H1 (cell line): ENCODE measurements at regions not wholly inside any gene's neighbourhood (a gene's known extent, or its start where the extent isn't known, plus 50 kb on each side); places are given as distances from the start of the nearest gene placed in this dataset.

ENCODE experiments used
- CTCF ChIA-PET: fragments of 300-600 bp; sonication (Branson Sonifier 250); formaldehyde crosslinking; loops from one replicate; lab custom pipeline; 2021; ENCODE audit not compliant: partially characterized antibody; lab: Charles Lee
- POLR2A ChIA-PET: fragments of 300-600 bp; sonication (Branson Sonifier 250); formaldehyde crosslinking; loops from one replicate; lab custom pipeline; 2021; ENCODE audit warnings: inconsistent platforms; ENCODE audit not compliant: partially characterized antibody; lab: Charles Lee
- DNase-seq, 2 experiments: peaks; one replicate each; pipeline versions ENCODE4 v3.0.0 to v3.0.0-alpha.2; 2010 to 2022; ENCODE audit warnings: low spot score in 2 of 2, low read depth in 1 of 2, mixed read lengths in 1 of 2
- FAIRE-seq: peaks from 2 replicates; lab custom pipeline; 2011; peaks lifted over from hg19 to GRCh38; lab: Jason Lieb, UNC
- H2AFZ ChIP-seq: 2 replicates; pipeline ENCODE4 v1.8.1; 2012; ENCODE audit warnings: low read length, inconsistent platforms
- H2AK5ac ChIP-seq: 2 replicates; pipeline ENCODE4 v1.6.1; 2013; ENCODE audit warnings: low read depth, low read length
- H2BK120ac ChIP-seq: replicated peaks from 2 replicates; pipeline ENCODE3; 2013; ENCODE audit warnings: low read depth, low read length, inconsistent platforms
- H2BK12ac ChIP-seq: 2 replicates; pipeline ENCODE4 v1.6.1; 2013; ENCODE audit warnings: low read depth, low read length
- H2BK15ac ChIP-seq: 2 replicates; pipeline ENCODE4 v1.6.1; 2013; ENCODE audit warnings: low read length
- H2BK20ac ChIP-seq: 2 replicates; pipeline ENCODE4 v1.6.1; 2013; ENCODE audit warnings: low read length
- H2BK5ac ChIP-seq: 2 replicates; pipeline ENCODE4 v1.6.1; 2013; ENCODE audit warnings: low read depth, low read length
- H3K14ac ChIP-seq: 2 replicates; pipeline ENCODE4 v1.6.1; 2013; ENCODE audit warnings: inconsistent platforms; ENCODE audit not compliant: insufficient read length
- H3K18ac ChIP-seq: 2 replicates; pipeline ENCODE4 v1.6.1; 2013; ENCODE audit warnings: low read length; ENCODE audit errors: extremely low read depth
- H3K23ac ChIP-seq: 2 replicates; pipeline ENCODE4 v1.6.1; 2013; ENCODE audit warnings: inconsistent platforms; ENCODE audit not compliant: insufficient read length
- H3K23me2 ChIP-seq: 2 replicates; pipeline ENCODE4 v1.6.1; 2013; ENCODE audit warnings: low read depth, low read length
- H3K27ac ChIP-seq: 2 replicates; pipeline ENCODE4 v1.6.1; 2011; ENCODE audit warnings: low read depth, low read length, inconsistent platforms
- H3K27me3 ChIP-seq, 4 experiments: replicated peaks in 1 of 4; 1 replicate in 1 of 4; 2 replicates in 3 of 4; pipeline versions ENCODE4 v1.6.1 to v1.8.1; 2011 to 2013; ENCODE audit warnings: low read length in 3 of 4, mild to moderate bottlenecking in 3 of 4, inconsistent platforms in 2 of 4, mixed read lengths in 2 of 4, moderate library complexity in 1 of 4; ENCODE audit not compliant: control insufficient read depth in 3 of 4, insufficient read depth in 3 of 4; ENCODE audit errors: extremely low read depth in 1 of 4
- H3K36me3 ChIP-seq, 4 experiments: 2 replicates each; pipeline versions ENCODE4 v1.6.1 to v1.8.1; 2011 to 2013; ENCODE audit warnings: mild to moderate bottlenecking in 4 of 4, low read length in 3 of 4, moderate library complexity in 2 of 4, control low read depth in 1 of 4, inconsistent platforms in 1 of 4; ENCODE audit not compliant: insufficient read depth in 4 of 4, control insufficient read depth in 2 of 4
- H3K4ac ChIP-seq: replicated peaks from 2 replicates; pipeline ENCODE3; 2013; ENCODE audit warnings: low read length, low read depth, mixed read lengths, inconsistent platforms; ENCODE audit not compliant: insufficient read length
- H3K4me1 ChIP-seq, 4 experiments: replicated peaks in 1 of 4; 1 replicate in 1 of 4; 2 replicates in 3 of 4; pipeline versions ENCODE4 v1.6.1 to v1.8.1; 2011 to 2013; ENCODE audit warnings: low read length in 3 of 4, inconsistent platforms in 2 of 4, mixed read lengths in 1 of 4; ENCODE audit not compliant: insufficient read depth in 4 of 4, control insufficient read depth in 3 of 4
- H3K4me2 ChIP-seq, 2 experiments: 2 replicates each; pipeline versions ENCODE4 v1.6.1 to v1.8.1; 2011 to 2013; ENCODE audit warnings: low read depth in 2 of 2, low read length in 2 of 2, control low read depth in 1 of 2, inconsistent platforms in 1 of 2, mild to moderate bottlenecking in 1 of 2; ENCODE audit not compliant: insufficient read depth in 1 of 2
- H3K4me3 ChIP-seq, 4 experiments: fragments of 200-600, 300-600 bp in 1 of 4; sonication (generic), shearing (Covaris generic), sonication (Bioruptor Twin) in 1 of 4; 2 replicates each; pipeline versions ENCODE4 v1.5.1 to v1.8.1; 2011 to 2016; ENCODE audit warnings: low read length in 4 of 4, low read depth in 3 of 4, control low read depth in 2 of 4, inconsistent platforms in 2 of 4, mild to moderate bottlenecking in 2 of 4, mixed read lengths in 1 of 4, moderate library complexity in 1 of 4; ENCODE audit not compliant: insufficient read depth in 2 of 4; ENCODE audit errors: extremely low read depth in 1 of 4
- H3K56ac ChIP-seq: replicated peaks from 2 replicates; pipeline ENCODE3; 2013; ENCODE audit warnings: low read depth, mild to moderate bottlenecking, mixed read lengths, low read length, inconsistent platforms; ENCODE audit not compliant: insufficient read length
- H3K79me1 ChIP-seq: 2 replicates; pipeline ENCODE4 v1.6.1; 2013; ENCODE audit warnings: low read depth, low read length, control low read depth
- H3K79me2 ChIP-seq, 2 experiments: 2 replicates each; pipeline versions ENCODE4 v1.6.1 to v1.8.1; 2012 to 2013; ENCODE audit warnings: low read length in 2 of 2, mild to moderate bottlenecking in 2 of 2, inconsistent platforms in 1 of 2; ENCODE audit not compliant: insufficient read depth in 2 of 2, control insufficient read depth in 1 of 2
- H3K9ac ChIP-seq, 4 experiments: replicated peaks in 1 of 4; 1 replicate in 1 of 4; 2 replicates in 3 of 4; pipeline versions ENCODE4 v1.6.1 to v1.8.1; 2011 to 2013; ENCODE audit warnings: low read depth in 3 of 4, low read length in 3 of 4, control low read depth in 2 of 4, mild to moderate bottlenecking in 2 of 4, moderate library complexity in 2 of 4, inconsistent platforms in 1 of 4; ENCODE audit errors: extremely low read depth in 1 of 4
- H3K9me3 ChIP-seq, 2 experiments: 2 replicates each; pipeline versions ENCODE4 v1.6.1 to v1.8.1; 2012 to 2013; ENCODE audit warnings: mild to moderate bottlenecking in 2 of 2, moderate library complexity in 2 of 2, control low read depth in 1 of 2, inconsistent platforms in 1 of 2, low read depth in 1 of 2, low read length in 1 of 2, mixed read lengths in 1 of 2; ENCODE audit not compliant: insufficient read depth in 2 of 2
- H4K20me1 ChIP-seq, 2 experiments: replicated peaks in 1 of 2; 2 replicates each; pipeline versions ENCODE3 to v1.8.1; 2011 to 2013; ENCODE audit warnings: inconsistent platforms in 2 of 2, low read length in 2 of 2, mild to moderate bottlenecking in 1 of 2; ENCODE audit not compliant: insufficient read depth in 2 of 2, control insufficient read depth in 1 of 2
- H4K5ac ChIP-seq: 2 replicates; pipeline ENCODE4 v1.6.1; 2013; ENCODE audit warnings: low read length, low read depth, mixed read lengths, inconsistent platforms; ENCODE audit not compliant: insufficient read length
- H4K8ac ChIP-seq: 2 replicates; pipeline ENCODE4 v1.8.0; 2013; ENCODE audit warnings: mild to moderate bottlenecking, moderate library complexity, low read length, inconsistent platforms; ENCODE audit not compliant: insufficient read depth; ENCODE audit errors: extremely low read depth
- H4K91ac ChIP-seq: replicated peaks from 2 replicates; pipeline ENCODE3; 2013; ENCODE audit warnings: low read length, mixed read lengths, inconsistent platforms; ENCODE audit not compliant: insufficient read length
- BCL11A ChIP-seq, 2 experiments: IDR thresholded peaks; one replicate each; pipeline ENCODE4 v1.6.1; 2011; ENCODE audit warnings: low read depth in 2 of 2, low read length in 2 of 2, mild to moderate bottlenecking in 2 of 2
- CBX5 ChIP-seq: fragments of 300-800, 300-1000 bp; sonication (generic); IDR thresholded peaks from 2 replicates; pipeline ENCODE4 v1.7.1; 2016; ENCODE audit warnings: antibody characterized with exemption, low read length, low read depth
- CBX8 ChIP-seq: fragments of 300-800, 300-1000 bp; sonication (generic); IDR thresholded peaks from 2 replicates; pipeline ENCODE4 v1.7.1; 2016; ENCODE audit warnings: low read depth, low read length, borderline replicate concordance
- CREB1 ChIP-seq: IDR thresholded peaks from 2 replicates; pipeline ENCODE4 v1.6.1; 2012; ENCODE audit warnings: inconsistent platforms
- EP300 ChIP-seq, 2 experiments: IDR thresholded peaks; 1 replicate in 1 of 2; 2 replicates in 1 of 2; pipeline ENCODE4 v1.6.1; 2011 to 2012; ENCODE audit warnings: low read depth in 2 of 2, low read length in 2 of 2, mild to moderate bottlenecking in 2 of 2, borderline replicate concordance in 1 of 2, inconsistent platforms in 1 of 2, moderate library complexity in 1 of 2
- HDAC2 ChIP-seq, 2 experiments: fragments of 300-600 bp in 1 of 2; sonication (generic) in 1 of 2; IDR thresholded peaks; 2 replicates each; pipeline ENCODE4 v1.6.1; 2011 to 2012; ENCODE audit warnings: low read depth in 2 of 2, low read length in 2 of 2, mild to moderate bottlenecking in 2 of 2, moderate library complexity in 2 of 2, borderline replicate concordance in 1 of 2, inconsistent platforms in 1 of 2
- KDM4A ChIP-seq: IDR thresholded peaks from one replicate; pipeline ENCODE4 v1.7.1; 2012; ENCODE audit warnings: low read depth, mild to moderate bottlenecking, moderate library complexity, low read length, inconsistent platforms; ENCODE audit not compliant: severe bottlenecking
- MAFK ChIP-seq: IDR thresholded peaks from 2 replicates; pipeline ENCODE4 v1.6.1; 2012; ENCODE audit warnings: low read depth, mild to moderate bottlenecking, improper control_type of control experiment, low read length
- MAX ChIP-seq: IDR thresholded peaks from 2 replicates; pipeline ENCODE4 v1.6.1; 2012; ENCODE audit warnings: inconsistent platforms
- RAD21 ChIP-seq, 2 experiments: IDR thresholded peaks in 1 of 2; conservative IDR thresholded peaks in 1 of 2; 2 replicates each; pipeline ENCODE4 v1.6.1; 2011; ENCODE audit warnings: low read depth in 2 of 2, low read length in 2 of 2, improper control_type of control experiment in 1 of 2, inconsistent platforms in 1 of 2, mild to moderate bottlenecking in 1 of 2, moderate library complexity in 1 of 2
- SAP30 ChIP-seq: fragments of 300-600 bp; sonication (generic); IDR thresholded peaks from 2 replicates; pipeline ENCODE4 v1.7.1; 2012; ENCODE audit warnings: low read length, moderate library complexity, mild to moderate bottlenecking, inconsistent platforms; ENCODE audit not compliant: insufficient read depth, insufficient replicate concordance
- SRF ChIP-seq: IDR thresholded peaks from 2 replicates; pipeline ENCODE4 v1.6.1; 2011; ENCODE audit warnings: mild to moderate bottlenecking, low read depth, low read length, moderate library complexity
- TCF12 ChIP-seq: IDR thresholded peaks from 2 replicates; pipeline ENCODE4 v1.6.1; 2011; ENCODE audit warnings: low read depth, mild to moderate bottlenecking, low read length
- YY1 ChIP-seq: IDR thresholded peaks from 2 replicates; pipeline ENCODE4 v1.6.1; 2011; ENCODE audit warnings: low read depth, mild to moderate bottlenecking, low read length
- WGBS, 2 experiments: shearing (Covaris generic) in 1 of 2; methylation state at CpG; one replicate each; pipeline versions ENCODE4 v1.1.6 to v1.1.7; 2013 to 2015; ENCODE audit warnings: low lambda C conversion rate in 2 of 2, mixed read lengths in 2 of 2, inconsistent platforms in 1 of 2, low coverage in 1 of 2, missing lambda C conversion rate in 1 of 2; ENCODE audit not compliant: insufficient replicate concordance in 2 of 2, insufficient coverage in 1 of 2, insufficient read length in 1 of 2; ENCODE audit errors: extremely low coverage in 1 of 2, missing lambda C conversion rate in 1 of 2; 5-methylcytosine and 5-hydroxymethylcytosine counted together

GRCh38 chrX:110417128-110417527, 58.5 kb downstream of the RTL9 start:
- Histone ChIP-seq H3K27me3 (no peaks in the 10 kb centered on the region), H2BK120ac (no peak overlapping the region), H3K79me2 (no peaks in the 10 kb centered on the region), H2BK15ac (no peak overlapping the region), H3K56ac (no peak overlapping the region), H3K23me2 (no peaks in the 10 kb centered on the region), H3K4me1 (peaks cover 0 to 6% (median 1%) of the 10 kb centered on the region in 4 experiments; a peak in 3 of 7 replicates), H4K20me1 (no peaks in the 10 kb centered on the region), H4K5ac (no peak overlapping the region), H2BK12ac (no peak overlapping the region), H3K14ac (no peak overlapping the region), H3K9me3 (no peaks in the 10 kb centered on the region), H3K36me3 (no peaks in the 10 kb centered on the region), H3K4me2 (no peak overlapping the region), H2AK5ac (no peak overlapping the region), H3K23ac (no peak overlapping the region), H3K27ac (no peak overlapping the region), H2BK20ac (no peak overlapping the region), H3K79me1 (no peaks in the 10 kb centered on the region), H2AFZ (no peak overlapping the region), H4K91ac (no peak overlapping the region), H3K9ac (no peak overlapping the region), H2BK5ac (no peak overlapping the region), H3K4me3 (no peak overlapping the region), H3K4ac (no peak overlapping the region), H3K18ac (no peak overlapping the region), H4K8ac (no peak overlapping the region)
- FAIRE-seq (no peak), DNase-seq (no peak)
- ChIA-PET POLR2A (no interaction called here), CTCF (interaction anchor here (0.7 to 22.7 kb wide), 9 partner anchors 8 to 270 kb away, joined by 3 to 742 read pairs (median 3); partner anchors contain the start of gene RTL9)
- WGBS, 2 experiments: 89% methylated on average over 4 of the region's 4 CpGs; no CpG with 5 or more reads in 1 of the 2 experiments
- TF ChIP-seq EP300 (IDR thresholded peaks at IDR 0.05; ENCODE audit: borderline replicate concordance in 1 of 2, low read depth in 2 of 2, low read length in 2 of 2) (no peak), CBX8 (no peak), YY1 (no peak), MAFK (no peak), KDM4A (no peak), MAX (no peak), TCF12 (no peak), BCL11A (IDR thresholded peaks at IDR 0.05; ENCODE audit: low read depth in 2 of 2, low read length in 2 of 2) (no peak), SRF (no peak), CREB1 (no peak), HDAC2 (IDR thresholded peaks at IDR 0.05; ENCODE audit: borderline replicate concordance in 1 of 2, low read depth in 2 of 2, low read length in 2 of 2) (no peak), SAP30 (no peak), CBX5 (no peak), RAD21 (IDR thresholded peaks at IDR 0.05 in 1 of 2, conservative IDR thresholded peaks at IDR 0.05 in 1 of 2; ENCODE audit: low read depth in 2 of 2, low read length in 2 of 2) (no peak)
